22Rv1 (cell line): ENCODE measurements at regions not wholly inside any gene's neighbourhood (a gene's known extent, or its start where the extent isn't known, plus 50 kb on each side); places are given as distances from the start of the nearest gene placed in this dataset.
"Not testable (repeated sequence)": the region's sequence is repeated elsewhere in the genome, so short reads cannot be mapped to it uniquely, and the experiment has no call there.

Source experiments
- H3K27ac ChIP-seq: fragments of 450-650 bp; 2 replicates; pipeline ENCODE4 v1.5.1; 2017
- CTCF ChIP-seq: fragments of 450-650 bp; IDR thresholded peaks from 2 replicates; pipeline ENCODE4 v1.5.1; 2017; ENCODE audit warnings: mild to moderate bottlenecking
- ZFX ChIP-seq: fragments of 450-650 bp; IDR thresholded peaks from 2 replicates; pipeline ENCODE4 v1.6.1; 2017; ENCODE audit warnings: antibody characterized with exemption, borderline replicate concordance

GRCh38 chr2:121849236-121849635 is 93.8 kb downstream of the TSN start:
- no peak overlapping the region for H3K27ac ChIP-seq
- no peak for TF ChIP-seq ZFX
- TF ChIP-seq CTCF, result no peak

GRCh38 chr2:121853149-121853548 is 97.7 kb downstream of the TSN start:
- not testable (repeated sequence) for H3K27ac ChIP-seq

- TF ChIP-seq ZFX (no peak), CTCF (no peak)
- H3K27ac ChIP-seq, result no peak overlapping the region
Measured at GRCh38 chr2:121855510-121855909, 100.1 kb downstream of the TSN start.

- no peak overlapping the region for H3K27ac ChIP-seq
- TF ChIP-seq CTCF (no peak), ZFX (no peak)
Measured at GRCh38 chr2:121856360-121856759, 100.9 kb downstream of the TSN start.

GRCh38 chr2:121858369-121858768 is 102.9 kb downstream of the TSN start:
- TF ChIP-seq ZFX, result no peak
- TF ChIP-seq CTCF, result no peak
- no peak overlapping the region for H3K27ac ChIP-seq

GRCh38 chr2:121858847-121859246 is 103.4 kb downstream of the TSN start:
- H3K27ac ChIP-seq, result no peak overlapping the region
- TF ChIP-seq ZFX, result no peak
- TF ChIP-seq CTCF, result no peak

- H3K27ac ChIP-seq, result no peak overlapping the region
- TF ChIP-seq ZFX (no peak), CTCF (no peak)
Measured at GRCh38 chr2:121860033-121860757, 104.7 kb downstream of the TSN start.

GRCh38 chr2:121860758-121861227 is 105.3 kb downstream of the TSN start:
- H3K27ac ChIP-seq, result no peak overlapping the region
- no peak for TF ChIP-seq ZFX
- TF ChIP-seq CTCF, result no peak
